CD4-positive, alpha-beta T cell treated with Interleukin-6 for 4 hours (primary cell): ENCODE measurements at regions not wholly inside any gene's neighbourhood (a gene's known extent, or its start where the extent isn't known, plus 50 kb on each side); places are given as distances from the start of the nearest gene placed in this dataset.

Experiments
- DNase-seq: peaks from one replicate; pipeline ENCODE4 v3.0.0-alpha.2; 2020; ENCODE audit warnings: mixed read lengths

- DNase-seq = no peak
Observed at GRCh38 chr12:127194176-127194575, 1072.8 kb upstream of the TMEM132C start.

- no peak for DNase-seq
Observed at GRCh38 chr12:127205781-127206555, 1061.0 kb upstream of the TMEM132C start.

- DNase-seq = no peak
Observed at GRCh38 chr12:127209318-127209717, 1057.7 kb upstream of the TMEM132C start.

- DNase-seq = no peak
Observed at GRCh38 chr12:127214186-127214585, 1052.8 kb upstream of the TMEM132C start.

GRCh38 chr12:127223011-127223410, 1044.0 kb upstream of the TMEM132C start:
- DNase-seq = no peak

GRCh38 chr12:127223731-127224130, 1043.2 kb upstream of the TMEM132C start:
- no peak for DNase-seq

GRCh38 chr12:127230843-127231260, 1036.1 kb upstream of the TMEM132C start:
- DNase-seq = no peak

- no peak for DNase-seq
Observed at GRCh38 chr12:127231371-127231770, 1035.6 kb upstream of the TMEM132C start.

GRCh38 chr12:127233016-127233415, 1034.0 kb upstream of the TMEM132C start:
- DNase-seq = no peak

- DNase-seq = no peak
Observed at GRCh38 chr12:127235761-127236160, 1031.2 kb upstream of the TMEM132C start.

GRCh38 chr12:127236491-127236890, 1030.5 kb upstream of the TMEM132C start:
- no peak for DNase-seq

GRCh38 chr12:127237151-127237550, 1029.8 kb upstream of the TMEM132C start:
- no peak for DNase-seq

GRCh38 chr12:127238107-127238506, 1028.9 kb upstream of the TMEM132C start:
- no peak for DNase-seq

- DNase-seq = no peak
Observed at GRCh38 chr12:127239781-127240180, 1027.2 kb upstream of the TMEM132C start.

- DNase-seq = no peak
Observed at GRCh38 chr12:127240249-127240929, 1026.6 kb upstream of the TMEM132C start.

GRCh38 chr12:127241072-127241817, 1025.7 kb upstream of the TMEM132C start:
- no peak for DNase-seq

- no peak for DNase-seq
Observed at GRCh38 chr12:127245009-127245408, 1022.0 kb upstream of the TMEM132C start.

GRCh38 chr12:127245437-127245836, 1021.5 kb upstream of the TMEM132C start:
- no peak for DNase-seq

GRCh38 chr12:127247937-127248336, 1019.0 kb upstream of the TMEM132C start:
- DNase-seq = no peak

- DNase-seq = no peak
Observed at GRCh38 chr12:127249428-127249827, 1017.5 kb upstream of the TMEM132C start.

GRCh38 chr12:127253797-127254327, 1013.1 kb upstream of the TMEM132C start:
- DNase-seq = no peak

- DNase-seq = no peak
Observed at GRCh38 chr12:127254420-127254955, 1012.5 kb upstream of the TMEM132C start.

- no peak for DNase-seq
Observed at GRCh38 chr12:127257366-127257935, 1009.5 kb upstream of the TMEM132C start.
